ENCODE measurements at regions not wholly inside any gene's neighbourhood (a gene's known extent, or its start where the extent isn't known, plus 50 kb on each side); places are given as distances from the start of the nearest gene placed in this dataset.

- Mint-ChIP-seq H3K27ac (no peak overlapping the region), H3K36me3 (ENCODE audit: low read depth) (no peaks in the 10 kb centered on the region), H3K27me3 (ENCODE audit: low read depth) (peaks cover 24% of the 10 kb centered on the region), H3K9me3 (no peaks in the 10 kb centered on the region), H3K4me3 (no peak overlapping the region), H3K4me1 (peaks cover 9% of the 10 kb centered on the region)
- no peak for TF ChIP-seq CTCF (IDR thresholded peaks at IDR 0.05; ENCODE audit: unreplicated experiment in 3 of 3)
Measured at GRCh38 chr11:116071241-116071640, 567.0 kb upstream of the CADM1 start.

GRCh38 chr11:116070520-116070919, 566.3 kb upstream of the CADM1 start:
- Mint-ChIP-seq H3K27ac (no peak overlapping the region), H3K9me3 (no peaks in the 10 kb centered on the region), H3K4me3 (no peak overlapping the region), H3K36me3 (ENCODE audit: low read depth) (no peaks in the 10 kb centered on the region), H3K27me3 (ENCODE audit: low read depth) (peaks cover 24% of the 10 kb centered on the region), H3K4me1 (peaks cover 10% of the 10 kb centered on the region)
- no peak for TF ChIP-seq CTCF (IDR thresholded peaks at IDR 0.05; ENCODE audit: unreplicated experiment in 3 of 3)

- Mint-ChIP-seq H3K4me3 (no peak overlapping the region), H3K9me3 (no peaks in the 10 kb centered on the region), H3K4me1 (peaks cover 24% of the 10 kb centered on the region), H3K27me3 (ENCODE audit: low read depth) (peaks cover 33% of the 10 kb centered on the region), H3K36me3 (ENCODE audit: low read depth) (no peaks in the 10 kb centered on the region), H3K27ac (no peak overlapping the region)
- no peak for TF ChIP-seq CTCF (IDR thresholded peaks at IDR 0.05; ENCODE audit: unreplicated experiment in 3 of 3)
Measured at GRCh38 chr11:116066777-116067176, 562.6 kb upstream of the CADM1 start.

GRCh38 chr11:116065986-116066385, 561.8 kb upstream of the CADM1 start:
- peaks cover 28% of the 10 kb centered on the region for H3K4me1 Mint-ChIP-seq
- no peak overlapping the region for H3K27ac Mint-ChIP-seq
- no peaks in the 10 kb centered on the region for H3K9me3 Mint-ChIP-seq
- H3K27me3 Mint-ChIP-seq (ENCODE audit: low read depth): peaks cover 32% of the 10 kb centered on the region
- no peak overlapping the region for H3K4me3 Mint-ChIP-seq
- no peaks in the 10 kb centered on the region for H3K36me3 Mint-ChIP-seq (ENCODE audit: low read depth)
- no peak for TF ChIP-seq CTCF (IDR thresholded peaks at IDR 0.05; ENCODE audit: unreplicated experiment in 3 of 3)

- H3K27ac Mint-ChIP-seq: no peak overlapping the region
- peaks cover 34% of the 10 kb centered on the region for H3K4me1 Mint-ChIP-seq
Measured at GRCh38 chr11:116065191-116065895, 561.1 kb upstream of the CADM1 start.

More at GRCh38 chr11:116065191-116065895, 561.1 kb upstream of the CADM1 start:
- Mint-ChIP-seq H3K9me3 (no peaks in the 10 kb centered on the region), H3K36me3 (ENCODE audit: low read depth) (no peaks in the 10 kb centered on the region), H3K4me3 (no peak overlapping the region), H3K27me3 (ENCODE audit: low read depth) (peaks cover 28% of the 10 kb centered on the region)
- TF ChIP-seq CTCF (IDR thresholded peaks at IDR 0.05; ENCODE audit: unreplicated experiment in 3 of 3): no peak
